Vagina (tissue), 2 donors: ENCODE measurements at regions not wholly inside any gene's neighbourhood (a gene's known extent, or its start where the extent isn't known, plus 50 kb on each side); places are given as distances from the start of the nearest gene placed in this dataset.

ENCODE experiments used
- CTCF ChIP-seq, 3 experiments: fragments of 450-650 bp in 2 of 3; fragments of 200-600 bp in 1 of 3; sonication (generic) in 1 of 3; IDR thresholded peaks; one replicate each; pipeline ENCODE4 v1.5.1; 2017 to 2019; ENCODE audit warnings: antibody characterized with exemption in 3 of 3, mild to moderate bottlenecking in 2 of 3, moderate library complexity in 2 of 3
- POLR2A ChIP-seq, 2 donors: fragments of 450-650 bp; IDR thresholded peaks; one replicate each; pipeline ENCODE4 v1.6.1; 2017; ENCODE audit warnings: antibody characterized with exemption in 2 of 2, mild to moderate bottlenecking in 2 of 2, moderate library complexity in 2 of 2

GRCh38 chr18:55115606-55116005, 156.3 kb upstream of the CCDC68 start:
- no peak for TF ChIP-seq CTCF (IDR thresholded peaks at IDR 0.05)
- no peak for TF ChIP-seq POLR2A (IDR thresholded peaks at IDR 0.05)
